HUES64 (cell line): ENCODE measurements at regions not wholly inside any gene's neighbourhood (a gene's known extent, or its start where the extent isn't known, plus 50 kb on each side); places are given as distances from the start of the nearest gene placed in this dataset.
A peak's percentile ranks its signal among the peaks of the same experiment; 100 is the strongest.

Experiments used
- H3K27ac ChIP-seq: 2 replicates; pipeline ENCODE4 v1.7.0; 2013; ENCODE audit warnings: low read depth, low read length, inconsistent platforms
- H3K27me3 ChIP-seq: 2 replicates; pipeline ENCODE4 v1.6.1; 2013; ENCODE audit warnings: mild to moderate bottlenecking, low read length; ENCODE audit not compliant: insufficient read depth
- H3K36me3 ChIP-seq: 2 replicates; pipeline ENCODE4 v1.6.1; 2013; ENCODE audit warnings: mild to moderate bottlenecking, low read length; ENCODE audit not compliant: insufficient read depth
- H3K4me1 ChIP-seq: 2 replicates; pipeline ENCODE4 v1.6.1; 2013; ENCODE audit warnings: mild to moderate bottlenecking, low read length, moderate library complexity; ENCODE audit not compliant: insufficient read depth
- H3K4me3 ChIP-seq: 2 replicates; pipeline ENCODE4 v1.5.1; 2013; ENCODE audit warnings: mild to moderate bottlenecking, low read length, moderate library complexity
- H3K9ac ChIP-seq: 2 replicates; pipeline ENCODE4 v1.6.1; 2013; ENCODE audit warnings: mild to moderate bottlenecking, low read depth, low read length
- H3K9me3 ChIP-seq: 2 replicates; pipeline ENCODE4 v1.6.1; 2013; ENCODE audit warnings: low read depth, low read length; ENCODE audit not compliant: insufficient read depth
- WGBS: fragments of 150-250, 120-280 bp; methylation state at CpG from one replicate; pipeline ENCODE4 v1.1.7; 2013; ENCODE audit warnings: missing lambda C conversion rate; 5-methylcytosine and 5-hydroxymethylcytosine counted together

- no peaks in the 10 kb centered on the region for H3K4me1 ChIP-seq
- WGBS, result 93% methylated on average over 1 of the region's 1 CpG
- peaks cover 12% of the 10 kb centered on the region; the same call in 1 of the 2 replicates for H3K9me3 ChIP-seq
- H3K9ac ChIP-seq, result no peak overlapping the region
- H3K27ac ChIP-seq, result no peak overlapping the region
- H3K27me3 ChIP-seq, result no peaks in the 10 kb centered on the region
- no peaks in the 10 kb centered on the region for H3K36me3 ChIP-seq
- H3K4me3 ChIP-seq, result no peak overlapping the region
Measured at GRCh38 chr7:85950871-85951270, 692.8 kb upstream of the GRM3 start.

DNA sequence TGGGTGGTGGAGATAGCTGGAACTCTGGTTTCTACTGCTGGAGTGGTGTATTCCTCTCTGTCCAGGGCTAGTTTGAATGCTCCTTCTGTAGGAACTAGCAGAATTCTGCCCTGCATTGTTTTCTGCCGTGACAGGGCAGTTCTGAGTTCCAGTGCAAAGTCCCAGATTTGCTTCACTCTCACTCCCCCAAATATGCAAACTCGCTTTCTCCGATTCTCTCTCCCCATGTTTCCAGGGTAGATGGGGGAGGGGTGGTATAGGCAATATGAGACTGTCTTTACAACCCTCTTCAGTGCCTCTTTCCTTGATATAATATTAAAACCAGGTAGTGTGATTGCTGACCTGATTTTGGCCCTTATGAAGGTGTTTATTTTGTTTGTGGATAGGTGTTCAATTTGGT, 693.3 kb upstream of the GRM3 start:
- no peak overlapping the region for H3K4me3 ChIP-seq
- no peaks in the 10 kb centered on the region for H3K4me1 ChIP-seq
- H3K9ac ChIP-seq, result no peak overlapping the region
- no peaks in the 10 kb centered on the region for H3K27me3 ChIP-seq
- peaks cover 12% of the 10 kb centered on the region; the same call in 1 of the 2 replicates for H3K9me3 ChIP-seq
- no peak overlapping the region for H3K27ac ChIP-seq
- H3K36me3 ChIP-seq, result no peaks in the 10 kb centered on the region
- 89% methylated on average over 1 of the region's 3 CpGs for WGBS

DNA sequence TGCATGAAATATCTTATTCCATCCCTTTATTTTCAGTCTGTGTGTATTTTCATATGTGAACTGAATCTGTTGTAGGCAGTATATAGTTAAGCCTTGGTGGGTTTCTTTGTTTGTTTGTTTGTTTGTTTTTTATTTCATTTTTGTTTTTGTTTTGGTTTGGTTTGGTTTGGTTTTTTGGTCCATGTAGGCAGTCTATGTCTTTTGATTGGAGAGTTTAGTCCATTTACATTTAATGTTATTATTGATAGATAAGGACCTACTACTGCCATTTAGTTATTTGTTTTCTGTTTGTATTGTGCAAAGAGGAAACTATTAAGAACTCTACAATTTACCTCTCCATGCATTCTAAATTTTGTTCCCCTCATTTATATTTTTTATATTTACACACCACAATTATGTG, 695.9 kb upstream of the GRM3 start:
- H3K27me3 ChIP-seq, result no peaks in the 10 kb centered on the region
- no peak overlapping the region for H3K4me3 ChIP-seq
- H3K9me3 ChIP-seq, result peaks cover 12% of the 10 kb centered on the region; the same call in 1 of the 2 replicates
- H3K9ac ChIP-seq, result no peak overlapping the region
- no peaks in the 10 kb centered on the region for H3K36me3 ChIP-seq
- no peak overlapping the region for H3K27ac ChIP-seq
- H3K4me1 ChIP-seq, result no peaks in the 10 kb centered on the region

DNA sequence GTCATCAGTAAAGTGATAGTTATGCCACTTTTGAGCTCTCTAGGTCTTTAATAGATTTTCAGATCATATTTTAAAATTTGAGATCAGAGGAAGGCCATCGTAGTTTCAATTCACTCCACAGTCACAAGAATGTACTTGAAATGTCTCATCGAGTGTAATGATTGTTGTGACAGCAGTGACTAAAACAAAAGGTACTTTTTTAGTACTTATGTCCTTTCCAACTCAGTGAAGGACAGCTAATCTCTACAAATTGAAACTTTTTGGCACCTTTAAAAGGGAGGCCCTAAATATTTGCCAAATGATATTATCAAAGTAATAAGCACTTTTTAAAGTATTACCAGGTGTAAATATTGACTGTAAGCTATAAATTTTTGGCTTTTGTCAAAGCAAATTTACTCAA, 702.9 kb upstream of the GRM3 start:
- H3K27me3 ChIP-seq, result no peaks in the 10 kb centered on the region
- no peaks in the 10 kb centered on the region for H3K9me3 ChIP-seq
- H3K4me3 ChIP-seq, result no peak overlapping the region
- H3K9ac ChIP-seq, result no peak overlapping the region
- H3K36me3 ChIP-seq, result no peaks in the 10 kb centered on the region
- H3K4me1 ChIP-seq, result no peaks in the 10 kb centered on the region
- no peak overlapping the region for H3K27ac ChIP-seq
- 100% methylated on average over 2 of the region's 2 CpGs for whole genome bisulfite sequencing

DNA sequence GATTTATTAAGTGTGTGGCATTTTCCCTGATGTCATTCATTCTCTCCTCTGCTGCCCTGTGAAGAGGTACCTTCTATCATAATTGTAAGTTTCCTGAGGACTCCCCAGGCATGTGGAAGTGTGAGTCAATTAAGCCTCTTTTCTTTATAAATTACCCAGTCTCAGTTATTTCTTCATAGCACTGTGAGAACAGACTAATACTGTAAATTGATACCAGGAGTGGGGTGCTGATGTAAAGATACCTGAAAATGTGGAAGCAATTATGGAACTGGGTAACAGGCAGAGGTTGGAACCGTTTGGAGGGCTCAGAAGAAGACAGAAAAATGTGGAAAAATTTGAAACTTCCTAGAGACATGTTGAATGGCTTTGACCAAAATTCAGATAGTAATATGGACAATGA, 711.8 kb upstream of the GRM3 start:
- 89% methylated on average over 1 of the region's 1 CpG for WGBS
- no peak overlapping the region for H3K27ac ChIP-seq

GRCh38 chr7:85928500-85928899, 715.2 kb upstream of the GRM3 start:
- H3K27ac ChIP-seq, result peak overlapping the region; percentile 60; the same call in 1 of the 2 replicates

More for the DNA sequence above, 711.8 kb upstream of the GRM3 start:
- Histone ChIP-seq H3K9me3 (peaks cover 24% of the 10 kb centered on the region), H3K4me1 (peaks cover 19% of the 10 kb centered on the region), H3K36me3 (no peaks in the 10 kb centered on the region), H3K27me3 (no peaks in the 10 kb centered on the region), H3K9ac (no peak overlapping the region), H3K4me3 (no peak overlapping the region)

GRCh38 chr7:85927226-85927625, 716.5 kb upstream of the GRM3 start:
- Histone ChIP-seq H3K9me3 (peaks cover 10% of the 10 kb centered on the region), H3K4me1 (peaks cover 19% of the 10 kb centered on the region), H3K36me3 (no peaks in the 10 kb centered on the region), H3K4me3 (no peak overlapping the region), H3K27ac (no peak overlapping the region), H3K27me3 (no peaks in the 10 kb centered on the region), H3K9ac (no peak overlapping the region)
- WGBS, result 95% methylated on average over 3 of the region's 3 CpGs

More at GRCh38 chr7:85928500-85928899, 715.2 kb upstream of the GRM3 start:
- H3K9ac ChIP-seq, result no peak overlapping the region
- H3K4me3 ChIP-seq, result no peak overlapping the region; the same call in 1 of the 2 replicates
- H3K36me3 ChIP-seq, result no peaks in the 10 kb centered on the region
- H3K9me3 ChIP-seq, result peaks cover 21% of the 10 kb centered on the region
- H3K4me1 ChIP-seq, result peaks cover 19% of the 10 kb centered on the region
- WGBS, result 18% methylated on average over 2 of the region's 2 CpGs
- no peaks in the 10 kb centered on the region for H3K27me3 ChIP-seq

DNA sequence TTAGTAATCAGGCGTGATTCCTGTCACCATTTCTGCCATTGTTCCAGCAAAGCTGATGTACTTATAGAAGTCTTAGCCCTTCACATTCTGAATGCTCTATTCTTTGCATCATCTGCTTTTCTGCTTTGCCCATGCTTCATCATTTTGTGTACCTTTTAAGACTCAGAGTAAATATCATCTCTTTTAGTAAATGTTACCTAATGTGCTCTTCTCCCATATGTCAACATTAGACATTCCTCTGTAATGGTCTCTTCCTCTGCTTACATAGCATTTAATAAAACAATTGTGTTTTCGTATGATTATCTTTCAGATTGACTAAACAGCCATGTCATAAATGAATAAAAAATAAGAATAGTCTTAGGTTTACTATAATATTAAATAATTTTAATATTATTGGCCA, 719.6 kb upstream of the GRM3 start:
- Histone ChIP-seq H3K27me3 (no peaks in the 10 kb centered on the region), H3K36me3 (no peaks in the 10 kb centered on the region)
- WGBS, result 95% methylated on average over 1 of the region's 2 CpGs

GRCh38 chr7:85916016-85916415, 727.7 kb upstream of the GRM3 start:
- H3K27ac ChIP-seq, result no peak overlapping the region
- H3K36me3 ChIP-seq, result no peaks in the 10 kb centered on the region
- H3K4me3 ChIP-seq, result no peak overlapping the region
- H3K9ac ChIP-seq, result no peak overlapping the region
- no peaks in the 10 kb centered on the region for H3K9me3 ChIP-seq
- H3K4me1 ChIP-seq, result no peaks in the 10 kb centered on the region
- no peaks in the 10 kb centered on the region for H3K27me3 ChIP-seq

More for the DNA sequence above, 719.6 kb upstream of the GRM3 start:
- Histone ChIP-seq H3K9me3 (no peaks in the 10 kb centered on the region), H3K4me3 (no peak overlapping the region), H3K4me1 (peaks cover 11% of the 10 kb centered on the region), H3K27ac (no peak overlapping the region), H3K9ac (no peak overlapping the region)

GRCh38 chr7:85914437-85914836, 727.6 kb upstream of the SEMA3D start:
- Histone ChIP-seq H3K9me3 (no peaks in the 10 kb centered on the region), H3K4me1 (no peaks in the 10 kb centered on the region), H3K36me3 (no peaks in the 10 kb centered on the region), H3K27me3 (no peaks in the 10 kb centered on the region), H3K4me3 (no peak overlapping the region), H3K9ac (no peak overlapping the region), H3K27ac (no peak overlapping the region)
- WGBS, result 89% methylated on average over 2 of the region's 2 CpGs

DNA sequence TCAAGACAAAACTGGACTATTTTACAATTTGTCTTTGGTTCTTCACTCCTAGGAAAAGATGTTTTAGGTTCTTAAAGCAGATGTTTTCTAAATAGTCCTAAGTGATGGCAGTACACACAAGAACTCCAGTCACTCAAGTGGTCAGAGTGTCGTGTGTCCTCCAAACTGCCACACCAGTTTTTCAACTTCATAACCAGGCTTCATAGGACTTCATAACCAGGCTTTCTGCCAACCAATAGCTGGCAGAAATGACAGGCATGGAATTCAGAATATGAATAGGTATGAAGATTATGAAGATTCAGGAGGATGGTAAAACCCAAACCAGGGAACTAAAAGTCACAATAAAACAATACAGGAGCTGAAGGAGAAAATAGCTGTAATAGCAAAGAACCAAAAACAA, 721.2 kb upstream of the SEMA3D start:
- WGBS, result 100% methylated on average over 1 of the region's 1 CpG
- Histone ChIP-seq H3K4me1 (no peaks in the 10 kb centered on the region), H3K27ac (no peak overlapping the region), H3K4me3 (no peak overlapping the region), H3K9ac (no peak overlapping the region), H3K9me3 (no peaks in the 10 kb centered on the region), H3K36me3 (no peaks in the 10 kb centered on the region), H3K27me3 (no peaks in the 10 kb centered on the region)

DNA sequence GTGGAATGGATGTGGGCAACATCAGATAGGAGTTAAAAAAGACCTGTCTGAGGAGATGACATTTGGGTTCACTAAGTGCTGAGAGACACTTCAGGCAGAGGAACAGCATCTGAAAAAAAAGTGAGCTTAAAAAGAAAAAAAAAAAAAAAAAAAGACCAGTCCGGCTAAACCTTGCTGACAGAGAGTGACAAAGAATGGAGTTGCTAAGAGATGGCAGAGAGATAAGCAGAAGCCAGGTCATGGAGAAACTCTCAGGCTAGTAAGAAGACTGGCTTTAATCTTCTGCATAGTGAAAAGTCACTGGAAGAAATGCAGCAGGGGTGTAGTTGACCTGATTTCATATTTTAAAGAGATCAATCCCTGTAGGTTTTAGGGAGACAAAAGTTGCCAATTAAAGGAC, 711.1 kb upstream of the SEMA3D start:
- WGBS, result 78% methylated on average over 1 of the region's 1 CpG
- H3K9me3 ChIP-seq, result no peaks in the 10 kb centered on the region
- no peak overlapping the region for H3K27ac ChIP-seq
- no peaks in the 10 kb centered on the region for H3K4me1 ChIP-seq
- H3K4me3 ChIP-seq, result no peak overlapping the region
- no peaks in the 10 kb centered on the region for H3K36me3 ChIP-seq
- no peaks in the 10 kb centered on the region for H3K27me3 ChIP-seq
- H3K9ac ChIP-seq, result no peak overlapping the region
